ENCODE measurements at regions not wholly inside any gene's neighbourhood (a gene's known extent, or its start where the extent isn't known, plus 50 kb on each side); places are given as distances from the start of the nearest gene placed in this dataset.

DNA sequence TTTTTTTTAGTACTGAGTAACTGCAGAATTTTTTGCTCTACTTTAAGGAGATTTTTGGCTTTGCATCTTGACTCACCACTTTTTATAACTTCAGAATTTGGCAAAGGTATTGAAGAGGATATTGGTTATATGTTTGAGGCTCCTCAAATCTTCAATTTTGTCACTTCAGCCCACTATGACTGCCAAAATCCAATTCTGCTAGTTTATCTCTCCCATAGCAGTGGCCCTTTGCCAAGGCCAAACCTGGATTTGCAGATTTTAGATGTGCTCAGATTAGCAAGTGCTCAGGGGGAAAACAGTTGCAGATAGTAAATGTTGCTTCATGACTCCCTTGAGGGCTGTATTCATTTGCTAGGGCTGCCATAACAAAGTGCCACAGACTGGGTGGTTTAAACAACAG is 427.5 kb downstream of the ADRA2A start:
- no peaks in the 10 kb centered on the region for H3K27me3 ChIP-seq (ENCODE audit: control insufficient read depth, insufficient read depth, low read length)
- H3K4me1 ChIP-seq (ENCODE audit: control insufficient read depth, insufficient read depth, low read length), result no peaks in the 10 kb centered on the region
- ATAC-seq (no peak), DNase-seq (no peak)
- H3K27me3 Mint-ChIP-seq (ENCODE audit: low read depth in 2 of 2), result no peaks in the 10 kb centered on the region
- TF ChIP-seq, protein P1, sequence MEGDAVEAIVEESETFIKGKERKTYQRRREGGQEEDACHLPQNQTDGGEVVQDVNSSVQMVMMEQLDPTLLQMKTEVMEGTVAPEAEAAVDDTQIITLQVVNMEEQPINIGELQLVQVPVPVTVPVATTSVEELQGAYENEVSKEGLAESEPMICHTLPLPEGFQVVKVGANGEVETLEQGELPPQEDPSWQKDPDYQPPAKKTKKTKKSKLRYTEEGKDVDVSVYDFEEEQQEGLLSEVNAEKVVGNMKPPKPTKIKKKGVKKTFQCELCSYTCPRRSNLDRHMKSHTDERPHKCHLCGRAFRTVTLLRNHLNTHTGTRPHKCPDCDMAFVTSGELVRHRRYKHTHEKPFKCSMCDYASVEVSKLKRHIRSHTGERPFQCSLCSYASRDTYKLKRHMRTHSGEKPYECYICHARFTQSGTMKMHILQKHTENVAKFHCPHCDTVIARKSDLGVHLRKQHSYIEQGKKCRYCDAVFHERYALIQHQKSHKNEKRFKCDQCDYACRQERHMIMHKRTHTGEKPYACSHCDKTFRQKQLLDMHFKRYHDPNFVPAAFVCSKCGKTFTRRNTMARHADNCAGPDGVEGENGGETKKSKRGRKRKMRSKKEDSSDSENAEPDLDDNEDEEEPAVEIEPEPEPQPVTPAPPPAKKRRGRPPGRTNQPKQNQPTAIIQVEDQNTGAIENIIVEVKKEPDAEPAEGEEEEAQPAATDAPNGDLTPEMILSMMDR (IDR thresholded peaks at IDR 0.05), result no peak
- no peak overlapping the region for H3K27ac Mint-ChIP-seq
- peaks cover 4 to 6% of the 10 kb centered on the region in 2 donors for H3K9me3 Mint-ChIP-seq
- H3K27ac ChIP-seq (ENCODE audit: low read length), result no peak overlapping the region
- no peaks in the 10 kb centered on the region for H3K36me3 ChIP-seq (ENCODE audit: control insufficient read depth, insufficient read depth, low read length)
- no peak overlapping the region for H3K4me3 ChIP-seq (ENCODE audit: low read length)
- intact Hi-C loops (cut with micrococcal nuclease), result no loop called here
- no peaks in the 10 kb centered on the region for H3K9me3 ChIP-seq (ENCODE audit: control insufficient read depth, insufficient read depth, low read length)
- H3K4me1 Mint-ChIP-seq, result no peaks in the 10 kb centered on the region
- no peak overlapping the region for H3K4me3 Mint-ChIP-seq
- no peaks in the 10 kb centered on the region for H3K36me3 Mint-ChIP-seq

DNA sequence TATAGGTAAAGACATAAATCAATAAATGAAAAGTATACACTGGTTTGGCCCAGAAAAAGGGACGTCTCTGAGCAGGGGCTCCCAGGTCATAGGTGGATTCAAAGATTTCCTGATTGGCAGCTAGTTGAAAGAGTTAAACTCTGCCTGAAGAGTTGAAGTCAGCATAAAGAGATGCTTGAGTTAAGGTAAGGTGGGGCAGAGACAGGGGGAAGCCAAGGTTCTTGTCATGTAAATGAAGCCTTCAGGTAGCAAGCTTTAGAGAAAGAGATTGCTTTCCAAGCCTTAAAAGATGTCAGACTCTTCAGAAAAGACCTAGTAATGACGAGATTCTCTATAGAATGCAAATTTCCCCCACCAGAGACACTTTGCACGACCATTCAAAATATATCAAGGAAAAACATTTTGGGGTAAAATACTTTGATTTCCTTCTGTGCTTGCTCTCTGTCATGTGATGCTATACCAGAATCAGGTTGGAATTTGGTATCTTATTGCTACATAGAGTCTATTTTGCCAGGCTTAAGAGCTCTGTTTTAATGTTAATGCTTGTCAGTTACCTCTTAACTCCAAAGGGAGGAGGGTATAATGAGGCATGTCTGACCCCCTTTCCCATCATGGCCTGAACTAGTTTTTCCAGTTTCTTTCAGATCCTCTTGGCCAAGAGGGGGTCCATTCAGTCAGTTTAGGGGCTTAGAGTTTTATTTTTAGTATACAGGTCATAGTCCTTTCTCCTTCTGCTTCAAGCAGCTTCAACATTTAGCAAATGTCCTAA is 429.6 kb downstream of the ADRA2A start:
- Mint-ChIP-seq H3K9me3 (peaks cover 3 to 6% of the 10 kb centered on the region in 2 donors), H3K4me1 (no peaks in the 10 kb centered on the region), H3K27ac (no peak overlapping the region), H3K27me3 (ENCODE audit: low read depth in 2 of 2) (no peaks in the 10 kb centered on the region), H3K36me3 (no peaks in the 10 kb centered on the region), H3K4me3 (no peak overlapping the region)
- no peak for DNase-seq
- TF ChIP-seq, protein P1 (IDR thresholded peaks at IDR 0.05), result no peak
- Histone ChIP-seq H3K27ac (ENCODE audit: low read length) (no peak overlapping the region), H3K36me3 (ENCODE audit: control insufficient read depth, insufficient read depth, low read length) (no peaks in the 10 kb centered on the region), H3K9me3 (ENCODE audit: control insufficient read depth, insufficient read depth, low read length) (no peaks in the 10 kb centered on the region), H3K4me3 (ENCODE audit: low read length) (no peak overlapping the region), H3K27me3 (ENCODE audit: control insufficient read depth, insufficient read depth, low read length) (no peaks in the 10 kb centered on the region), H3K4me1 (ENCODE audit: control insufficient read depth, insufficient read depth, low read length) (no peaks in the 10 kb centered on the region)
- 41% methylated on average over 2 of the region's 3 CpGs for WGBS (ENCODE audit: insufficient coverage)
- intact Hi-C loops (cut with micrococcal nuclease), result no loop called here
- ATAC-seq, result no peak

DNA sequence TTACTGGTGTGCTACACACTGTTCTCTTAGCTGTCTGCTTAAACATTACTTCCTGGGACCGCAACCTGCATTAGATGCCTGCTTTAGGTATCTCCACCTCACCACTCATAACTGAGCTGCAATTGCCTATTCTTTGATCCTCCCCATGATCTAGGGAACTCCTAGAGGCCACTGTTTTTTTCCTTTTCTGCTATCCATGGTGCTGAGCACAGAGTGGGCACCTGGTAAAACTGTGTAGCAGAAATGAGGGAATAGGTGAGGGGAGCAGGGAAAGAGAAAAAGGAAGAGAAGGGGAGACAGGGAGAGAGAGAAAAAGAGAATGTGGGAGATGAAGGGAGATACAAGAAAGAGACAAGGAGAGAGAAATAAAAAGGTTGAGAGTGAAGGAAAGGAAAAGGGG is 434.9 kb downstream of the ADRA2A start:
- TF ChIP-seq, protein P1 (IDR thresholded peaks at IDR 0.05), result no peak
- Histone ChIP-seq H3K36me3 (ENCODE audit: control insufficient read depth, insufficient read depth, low read length) (no peaks in the 10 kb centered on the region), H3K27ac (ENCODE audit: low read length) (no peak overlapping the region), H3K27me3 (ENCODE audit: control insufficient read depth, insufficient read depth, low read length) (no peaks in the 10 kb centered on the region), H3K9me3 (ENCODE audit: control insufficient read depth, insufficient read depth, low read length) (no peaks in the 10 kb centered on the region), H3K4me1 (ENCODE audit: control insufficient read depth, insufficient read depth, low read length) (no peaks in the 10 kb centered on the region), H3K4me3 (ENCODE audit: low read length) (no peak overlapping the region)
- Mint-ChIP-seq H3K27ac (no peak overlapping the region), H3K4me1 (no peaks in the 10 kb centered on the region), H3K4me3 (no peak overlapping the region), H3K9me3 (peaks cover 0 to 4% of the 10 kb centered on the region in 2 donors), H3K27me3 (ENCODE audit: low read depth in 2 of 2) (no peaks in the 10 kb centered on the region), H3K36me3 (no peaks in the 10 kb centered on the region)
- WGBS (ENCODE audit: insufficient coverage), result 89% methylated on average over 1 of the region's 1 CpG
- no peak for ATAC-seq
- intact Hi-C loops (cut with micrococcal nuclease), result no loop called here
- no peak for DNase-seq

DNA sequence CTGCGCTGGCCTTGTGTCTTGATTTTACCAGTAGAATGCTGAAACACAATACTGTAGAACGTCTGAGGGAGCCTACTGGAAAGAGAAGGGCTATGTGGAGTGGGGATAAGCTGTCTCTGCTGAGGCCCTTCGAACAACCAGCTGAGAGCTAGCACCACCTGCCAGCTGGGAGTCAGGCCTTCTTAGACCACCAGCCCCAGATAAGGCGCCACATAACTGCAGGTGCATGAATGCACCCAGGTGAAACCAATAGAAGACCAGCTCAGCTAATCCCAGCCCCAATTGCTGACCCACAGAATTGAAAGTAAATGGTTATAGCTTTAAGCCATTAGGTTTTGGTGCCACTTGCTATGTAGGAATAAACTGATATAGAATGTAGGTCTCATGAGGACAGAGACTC is 438.4 kb downstream of the ADRA2A start:
- H3K4me1 ChIP-seq (ENCODE audit: control insufficient read depth, insufficient read depth, low read length), result no peaks in the 10 kb centered on the region
- Mint-ChIP-seq H3K36me3 (no peaks in the 10 kb centered on the region), H3K27me3 (ENCODE audit: low read depth in 2 of 2) (no peaks in the 10 kb centered on the region), H3K27ac (no peak overlapping the region), H3K4me1 (no peaks in the 10 kb centered on the region), H3K4me3 (no peak overlapping the region), H3K9me3 (peaks cover 0 to 4% of the 10 kb centered on the region in 2 donors)
- intact Hi-C loops (cut with micrococcal nuclease), result no loop called here
- H3K27me3 ChIP-seq (ENCODE audit: control insufficient read depth, insufficient read depth, low read length), result no peaks in the 10 kb centered on the region
- no peak for DNase-seq
- no peak for ATAC-seq
- 71% methylated on average over 4 of the region's 4 CpGs for WGBS (ENCODE audit: insufficient coverage)
- H3K36me3 ChIP-seq (ENCODE audit: control insufficient read depth, insufficient read depth, low read length), result no peaks in the 10 kb centered on the region
- H3K9me3 ChIP-seq (ENCODE audit: control insufficient read depth, insufficient read depth, low read length), result no peaks in the 10 kb centered on the region
- TF ChIP-seq, protein P1 (IDR thresholded peaks at IDR 0.05), result no peak
- H3K27ac ChIP-seq (ENCODE audit: low read length), result no peak overlapping the region
- no peak overlapping the region for H3K4me3 ChIP-seq (ENCODE audit: low read length)
